HUES64 (cell line): ENCODE measurements at regions not wholly inside any gene's neighbourhood (a gene's known extent, or its start where the extent isn't known, plus 50 kb on each side); places are given as distances from the start of the nearest gene placed in this dataset.

Source experiments
- H3K27ac ChIP-seq: 2 replicates; pipeline ENCODE4 v1.7.0; 2013; ENCODE audit warnings: low read depth, low read length, inconsistent platforms
- H3K27me3 ChIP-seq: 2 replicates; pipeline ENCODE4 v1.6.1; 2013; ENCODE audit warnings: mild to moderate bottlenecking, low read length; ENCODE audit not compliant: insufficient read depth
- H3K36me3 ChIP-seq: 2 replicates; pipeline ENCODE4 v1.6.1; 2013; ENCODE audit warnings: mild to moderate bottlenecking, low read length; ENCODE audit not compliant: insufficient read depth
- H3K4me1 ChIP-seq: 2 replicates; pipeline ENCODE4 v1.6.1; 2013; ENCODE audit warnings: mild to moderate bottlenecking, low read length, moderate library complexity; ENCODE audit not compliant: insufficient read depth
- H3K4me3 ChIP-seq: 2 replicates; pipeline ENCODE4 v1.5.1; 2013; ENCODE audit warnings: mild to moderate bottlenecking, low read length, moderate library complexity
- H3K9ac ChIP-seq: 2 replicates; pipeline ENCODE4 v1.6.1; 2013; ENCODE audit warnings: mild to moderate bottlenecking, low read depth, low read length
- H3K9me3 ChIP-seq: 2 replicates; pipeline ENCODE4 v1.6.1; 2013; ENCODE audit warnings: low read depth, low read length; ENCODE audit not compliant: insufficient read depth
- WGBS: fragments of 150-250, 120-280 bp; methylation state at CpG from one replicate; pipeline ENCODE4 v1.1.7; 2013; ENCODE audit warnings: missing lambda C conversion rate; 5-methylcytosine and 5-hydroxymethylcytosine counted together

GRCh38 chr4:54386042-54386669, 157.1 kb downstream of the PDGFRA start:
- no peaks in the 10 kb centered on the region for H3K4me1 ChIP-seq
- H3K27me3 ChIP-seq, result no peaks in the 10 kb centered on the region
- no peak overlapping the region for H3K4me3 ChIP-seq
- H3K27ac ChIP-seq, result no peak overlapping the region
- H3K9ac ChIP-seq, result no peak overlapping the region
- no peaks in the 10 kb centered on the region for H3K36me3 ChIP-seq
- H3K9me3 ChIP-seq, result no peaks in the 10 kb centered on the region
- WGBS, result 88% methylated on average over 10 of the region's 10 CpGs

GRCh38 chr4:54386693-54387092, 157.6 kb downstream of the PDGFRA start:
- no peak overlapping the region for H3K9ac ChIP-seq
- no peaks in the 10 kb centered on the region for H3K36me3 ChIP-seq
- H3K9me3 ChIP-seq, result no peaks in the 10 kb centered on the region
- no peaks in the 10 kb centered on the region for H3K4me1 ChIP-seq
- no peak overlapping the region for H3K27ac ChIP-seq
- no peaks in the 10 kb centered on the region for H3K27me3 ChIP-seq
- H3K4me3 ChIP-seq, result no peak overlapping the region
- WGBS, result 100% methylated on average over 1 of the region's 1 CpG

DNA sequence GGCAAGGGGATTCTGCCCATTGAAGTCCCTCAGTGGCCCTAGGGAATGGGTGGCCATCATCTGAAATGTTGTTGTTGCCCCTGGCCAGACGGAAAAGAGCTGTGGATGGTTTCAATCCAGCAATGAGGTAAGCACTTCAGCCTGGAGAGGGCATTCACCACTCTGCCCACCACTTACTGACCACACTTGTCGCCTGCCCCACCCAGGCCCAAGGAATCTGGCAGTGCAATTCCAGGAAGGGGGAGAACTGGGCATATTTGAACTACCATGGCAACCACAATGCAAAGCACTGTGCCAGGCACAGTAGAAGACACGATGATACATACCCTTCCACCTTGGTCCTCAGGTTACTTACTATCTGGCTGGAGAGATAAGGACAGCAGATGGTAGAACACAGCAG, 161.6 kb downstream of the PDGFRA start:
- no peaks in the 10 kb centered on the region for H3K9me3 ChIP-seq
- WGBS, result 81% methylated on average over 3 of the region's 3 CpGs
- no peaks in the 10 kb centered on the region for H3K4me1 ChIP-seq

DNA sequence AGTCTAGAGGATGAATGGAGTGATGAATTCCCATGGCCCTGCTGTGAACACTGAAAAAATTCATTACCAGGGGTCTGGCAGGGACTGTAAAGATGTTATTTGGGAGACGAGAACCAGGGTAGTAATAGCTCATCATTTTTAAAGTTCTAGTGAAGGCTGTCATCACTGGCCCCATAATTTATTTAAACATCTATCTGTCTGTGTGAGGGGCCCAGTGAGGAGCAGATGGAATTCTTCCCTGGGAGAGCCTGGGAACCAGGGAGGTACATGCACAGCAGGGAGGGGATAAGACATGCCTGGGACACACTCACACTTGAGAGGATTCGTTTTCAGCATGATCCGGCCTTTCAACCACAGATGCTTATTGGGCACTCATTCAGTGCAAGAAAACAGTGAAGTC, 162.0 kb downstream of the PDGFRA start:
- no peaks in the 10 kb centered on the region for H3K4me1 ChIP-seq
- no peak overlapping the region for H3K9ac ChIP-seq
- no peaks in the 10 kb centered on the region for H3K36me3 ChIP-seq
- no peaks in the 10 kb centered on the region for H3K27me3 ChIP-seq
- H3K4me3 ChIP-seq, result no peak overlapping the region
- H3K9me3 ChIP-seq, result no peaks in the 10 kb centered on the region
- WGBS, result 20% methylated on average over 3 of the region's 3 CpGs
- H3K27ac ChIP-seq, result no peak overlapping the region

More for the DNA sequence above, 161.6 kb downstream of the PDGFRA start:
- H3K36me3 ChIP-seq, result no peaks in the 10 kb centered on the region
- H3K27me3 ChIP-seq, result no peaks in the 10 kb centered on the region
- no peak overlapping the region for H3K4me3 ChIP-seq
- H3K27ac ChIP-seq, result no peak overlapping the region
- H3K9ac ChIP-seq, result no peak overlapping the region

GRCh38 chr4:54392479-54392878, 163.4 kb downstream of the PDGFRA start:
- H3K27me3 ChIP-seq, result no peaks in the 10 kb centered on the region
- H3K4me1 ChIP-seq, result no peaks in the 10 kb centered on the region
- no peaks in the 10 kb centered on the region for H3K36me3 ChIP-seq
- no peak overlapping the region for H3K4me3 ChIP-seq
- H3K27ac ChIP-seq, result no peak overlapping the region
- 90% methylated on average over 1 of the region's 1 CpG for WGBS
- H3K9me3 ChIP-seq, result no peaks in the 10 kb centered on the region
- H3K9ac ChIP-seq, result no peak overlapping the region

DNA sequence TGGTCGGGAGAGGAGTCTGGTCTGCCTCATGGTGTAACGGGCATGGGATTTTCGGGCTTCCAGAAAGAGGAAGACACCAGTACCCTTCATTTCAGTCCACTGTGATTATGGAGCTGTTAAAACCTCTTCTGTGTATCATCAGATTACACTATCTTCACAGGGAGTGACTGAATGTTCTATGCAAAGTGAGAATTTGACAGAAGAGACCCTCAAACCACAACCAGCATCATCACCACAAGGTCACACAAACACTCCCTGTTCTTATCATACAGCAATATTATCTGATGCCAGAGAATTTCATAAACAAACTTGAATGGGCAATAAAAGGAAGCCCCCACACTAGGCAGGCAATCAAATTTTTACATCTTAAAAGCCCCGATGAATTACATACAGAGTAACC, 164.2 kb downstream of the PDGFRA start:
- Histone ChIP-seq H3K27ac (no peak overlapping the region), H3K4me3 (no peak overlapping the region), H3K4me1 (no peaks in the 10 kb centered on the region), H3K9me3 (no peaks in the 10 kb centered on the region), H3K36me3 (no peaks in the 10 kb centered on the region), H3K9ac (no peak overlapping the region), H3K27me3 (no peaks in the 10 kb centered on the region)
- WGBS, result 93% methylated on average over 4 of the region's 4 CpGs

DNA sequence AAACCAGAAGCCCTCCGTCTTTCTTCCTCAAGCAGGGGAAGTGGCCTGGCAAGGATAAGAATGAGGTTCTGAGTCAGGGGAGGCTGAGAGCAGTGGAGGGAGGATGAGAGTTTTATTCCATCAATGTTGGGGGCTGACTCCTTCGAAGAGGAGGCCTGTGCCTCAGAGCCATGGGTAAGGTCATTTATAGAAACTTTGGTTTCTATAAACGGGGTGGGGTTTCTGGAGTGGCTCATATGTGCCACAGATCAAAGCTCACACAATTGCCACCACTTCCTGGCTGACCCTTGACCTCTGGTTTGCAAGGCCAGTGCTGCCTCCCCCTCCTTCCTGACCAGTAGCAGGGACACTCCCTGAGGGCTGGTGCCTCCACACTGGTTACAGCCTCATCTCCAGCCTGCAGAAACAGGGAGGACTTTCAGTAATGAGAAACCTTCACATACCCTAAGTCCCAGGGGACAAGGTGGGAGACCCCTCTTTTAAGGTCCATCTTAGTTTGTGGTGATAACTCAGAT, 166.0 kb downstream of the PDGFRA start:
- 94% methylated on average over 3 of the region's 3 CpGs for WGBS
- H3K4me1 ChIP-seq, result no peaks in the 10 kb centered on the region

GRCh38 chr4:54400188-54400587, 171.1 kb downstream of the PDGFRA start:
- 100% methylated on average over 1 of the region's 1 CpG for WGBS
- Histone ChIP-seq H3K27me3 (no peaks in the 10 kb centered on the region), H3K4me1 (no peaks in the 10 kb centered on the region; the same call in 1 of the 2 replicates), H3K27ac (no peak overlapping the region), H3K9me3 (no peaks in the 10 kb centered on the region), H3K36me3 (no peaks in the 10 kb centered on the region), H3K4me3 (no peak overlapping the region), H3K9ac (no peak overlapping the region)

More for the DNA sequence above, 166.0 kb downstream of the PDGFRA start:
- H3K4me3 ChIP-seq, result no peak overlapping the region
- no peak overlapping the region for H3K27ac ChIP-seq
- no peak overlapping the region for H3K9ac ChIP-seq
- H3K27me3 ChIP-seq, result no peaks in the 10 kb centered on the region
- no peaks in the 10 kb centered on the region for H3K36me3 ChIP-seq
- no peaks in the 10 kb centered on the region for H3K9me3 ChIP-seq

DNA sequence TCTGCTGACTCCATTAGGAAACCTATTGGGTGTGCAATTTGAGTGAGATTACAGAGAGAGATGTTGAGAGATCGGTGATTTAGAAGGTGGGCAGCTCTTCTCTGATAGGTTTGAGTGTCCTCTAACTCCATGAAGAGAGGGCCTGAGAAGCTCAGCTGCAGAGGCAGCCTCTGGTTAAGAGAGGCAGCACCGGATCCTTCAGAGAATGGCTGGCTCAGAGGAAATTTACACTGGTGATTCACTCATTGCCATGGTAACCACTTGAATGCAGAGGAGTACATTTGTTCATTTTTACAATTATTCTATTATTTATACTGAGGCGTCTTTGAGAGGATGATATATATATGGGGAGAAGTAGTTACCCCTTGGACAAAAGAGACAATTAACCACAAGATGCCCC, 171.7 kb downstream of the PDGFRA start:
- 83% methylated on average over 2 of the region's 3 CpGs for WGBS
- Histone ChIP-seq H3K4me1 (no peaks in the 10 kb centered on the region; the same call in 1 of the 2 replicates), H3K4me3 (no peak overlapping the region), H3K27ac (no peak overlapping the region), H3K36me3 (no peaks in the 10 kb centered on the region), H3K9me3 (no peaks in the 10 kb centered on the region), H3K27me3 (no peaks in the 10 kb centered on the region), H3K9ac (no peak overlapping the region)

GRCh38 chr4:54402880-54403480, 173.9 kb downstream of the PDGFRA start:
- Histone ChIP-seq H3K9me3 (no peaks in the 10 kb centered on the region), H3K27me3 (no peaks in the 10 kb centered on the region), H3K4me1 (peaks cover 5% of the 10 kb centered on the region), H3K27ac (no peak overlapping the region), H3K9ac (no peak overlapping the region), H3K36me3 (no peaks in the 10 kb centered on the region), H3K4me3 (no peak overlapping the region)
- WGBS, result 85% methylated on average over 15 of the region's 15 CpGs

GRCh38 chr4:54403700-54404453, 174.8 kb downstream of the PDGFRA start:
- Histone ChIP-seq H3K36me3 (no peaks in the 10 kb centered on the region), H3K4me3 (no peak overlapping the region)
- WGBS, result 94% methylated on average over 5 of the region's 5 CpGs

More at GRCh38 chr4:54403700-54404453, 174.8 kb downstream of the PDGFRA start:
- Histone ChIP-seq H3K9ac (no peak overlapping the region), H3K9me3 (no peaks in the 10 kb centered on the region), H3K27ac (no peak overlapping the region), H3K4me1 (peaks cover 7% of the 10 kb centered on the region), H3K27me3 (no peaks in the 10 kb centered on the region)
